ENCODE measurements at regions not wholly inside any gene's neighbourhood (a gene's known extent, or its start where the extent isn't known, plus 50 kb on each side); places are given as distances from the start of the nearest gene placed in this dataset.

- DNase-seq (ENCODE audit: low read depth, low spot score), result no peak
- Histone ChIP-seq H2AFZ (ENCODE audit: low read depth, low read length, poor library complexity, severe bottlenecking) (no peak overlapping the region), H3K79me2 (ENCODE audit: insufficient read depth, low read length) (no peaks in the 10 kb centered on the region), H3K27me3 (ENCODE audit: insufficient read depth, low read length) (no peaks in the 10 kb centered on the region), H3K4me1 (ENCODE audit: control insufficient read depth in 1 of 2, insufficient read depth in 2 of 2, low read length in 2 of 2) (peaks cover 0 to 11% of the 10 kb centered on the region in 2 experiments; a peak in 3 of 4 replicates), H3K9me3 (ENCODE audit: control insufficient read depth in 1 of 2, insufficient read depth in 1 of 2, low read depth in 1 of 2, low read length in 2 of 2) (no peaks in the 10 kb centered on the region), H3K4me3 (replicated peaks in 1 of 2; ENCODE audit: low read depth in 1 of 2, low read length in 2 of 2) (no peak overlapping the region), H3K27ac (ENCODE audit: low read depth, low read length) (no peak overlapping the region), H3K9ac (ENCODE audit: low read length) (no peak overlapping the region), H3K9me2 (ENCODE audit: insufficient read depth) (no peaks in the 10 kb centered on the region), H4K20me1 (ENCODE audit: insufficient read depth) (no peaks in the 10 kb centered on the region), H3K36me3 (ENCODE audit: control insufficient read depth in 1 of 2, insufficient read depth in 2 of 2, low read length in 2 of 2) (no peaks in the 10 kb centered on the region), H3K4me2 (ENCODE audit: low read length) (no peak overlapping the region)
- no TSS peak for BruUV-seq (replicated peaks)
- ChIA-PET POLR2A (no interaction called here), CTCF (interaction anchor here (2.2 kb wide), 1 partner anchor 9 kb away, joined by 7 read pairs; no protein-coding TSS in a partner anchor), RAD21 (ENCODE audit: low non-redundant PET in 1 of 2, low total read pairs in 2 of 2, uncharacterized antibody in 2 of 2, unreplicated experiment in 2 of 2) (no interaction called here)
- intact Hi-C loops (cut with micrococcal nuclease), result no loop called here
- ATAC-seq, result no peak
- no peak for TF ChIP-seq ZBTB33 (IDR thresholded peaks at IDR 0.05; ENCODE audit: extremely low read depth, insufficient replicate concordance, low read length)
- TF ChIP-seq YY1 (IDR thresholded peaks at IDR 0.05; ENCODE audit: extremely low read depth, insufficient replicate concordance, low read depth, low read length), result no peak
- no peak for TF ChIP-seq REST (IDR thresholded peaks at IDR 0.05; ENCODE audit: low read depth)
- TF ChIP-seq TCF7L2 (IDR thresholded peaks at IDR 0.05; ENCODE audit: borderline replicate concordance, extremely low read depth, insufficient read depth, insufficient read length), result no peak
- no peak for TF ChIP-seq ATF3 (IDR thresholded peaks at IDR 0.05)
- TF ChIP-seq CEBPB (IDR thresholded peaks at IDR 0.05; ENCODE audit: low read depth), result no peak
Measured at GRCh38 chr12:47012552-47012951, 66.9 kb upstream of the PCED1B start.
